GM12865 (cell line): ENCODE measurements at regions not wholly inside any gene's neighbourhood (a gene's known extent, or its start where the extent isn't known, plus 50 kb on each side); places are given as distances from the start of the nearest gene placed in this dataset.

ENCODE experiments used
- DNase-seq: peaks from one replicate; pipeline ENCODE4 v3.0.0; 2010; ENCODE audit warnings: low read depth
- H3K4me3 ChIP-seq: 2 replicates; pipeline ENCODE4 v1.5.1; 2011; ENCODE audit warnings: mild to moderate bottlenecking, low read depth, low read length, control low read depth
- TF ChIP-seq, protein P1 (sequence below): IDR thresholded peaks from 2 replicates; pipeline ENCODE4 v1.5.1; 2011; ENCODE audit warnings: low read length, control low read depth, low read depth, inconsistent platforms; ENCODE audit not compliant: insufficient read depth; ENCODE audit errors: missing control alignments

DNA sequence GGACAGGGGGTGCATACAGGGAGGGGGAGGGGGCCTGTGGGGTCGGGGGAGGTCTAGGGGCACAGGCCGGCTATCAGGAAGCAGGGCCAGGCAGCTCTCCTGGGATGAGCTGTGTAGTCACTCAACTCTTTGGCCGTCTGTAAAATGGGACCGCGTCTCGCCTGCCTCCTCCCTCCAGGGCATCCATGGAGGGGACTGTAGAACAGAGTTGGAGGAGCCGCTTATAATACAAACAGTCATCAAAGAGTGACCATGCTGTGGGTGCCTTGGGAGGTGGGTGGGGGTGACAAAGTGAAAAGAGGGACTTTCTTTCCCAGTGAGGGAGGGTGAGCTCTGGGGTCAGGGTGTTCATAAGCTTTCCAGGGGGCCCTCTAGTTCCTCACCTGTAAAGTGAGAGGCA, 169.6 kb upstream of the HAAO start:
- TF ChIP-seq, protein P1, sequence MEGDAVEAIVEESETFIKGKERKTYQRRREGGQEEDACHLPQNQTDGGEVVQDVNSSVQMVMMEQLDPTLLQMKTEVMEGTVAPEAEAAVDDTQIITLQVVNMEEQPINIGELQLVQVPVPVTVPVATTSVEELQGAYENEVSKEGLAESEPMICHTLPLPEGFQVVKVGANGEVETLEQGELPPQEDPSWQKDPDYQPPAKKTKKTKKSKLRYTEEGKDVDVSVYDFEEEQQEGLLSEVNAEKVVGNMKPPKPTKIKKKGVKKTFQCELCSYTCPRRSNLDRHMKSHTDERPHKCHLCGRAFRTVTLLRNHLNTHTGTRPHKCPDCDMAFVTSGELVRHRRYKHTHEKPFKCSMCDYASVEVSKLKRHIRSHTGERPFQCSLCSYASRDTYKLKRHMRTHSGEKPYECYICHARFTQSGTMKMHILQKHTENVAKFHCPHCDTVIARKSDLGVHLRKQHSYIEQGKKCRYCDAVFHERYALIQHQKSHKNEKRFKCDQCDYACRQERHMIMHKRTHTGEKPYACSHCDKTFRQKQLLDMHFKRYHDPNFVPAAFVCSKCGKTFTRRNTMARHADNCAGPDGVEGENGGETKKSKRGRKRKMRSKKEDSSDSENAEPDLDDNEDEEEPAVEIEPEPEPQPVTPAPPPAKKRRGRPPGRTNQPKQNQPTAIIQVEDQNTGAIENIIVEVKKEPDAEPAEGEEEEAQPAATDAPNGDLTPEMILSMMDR: no peak

DNA sequence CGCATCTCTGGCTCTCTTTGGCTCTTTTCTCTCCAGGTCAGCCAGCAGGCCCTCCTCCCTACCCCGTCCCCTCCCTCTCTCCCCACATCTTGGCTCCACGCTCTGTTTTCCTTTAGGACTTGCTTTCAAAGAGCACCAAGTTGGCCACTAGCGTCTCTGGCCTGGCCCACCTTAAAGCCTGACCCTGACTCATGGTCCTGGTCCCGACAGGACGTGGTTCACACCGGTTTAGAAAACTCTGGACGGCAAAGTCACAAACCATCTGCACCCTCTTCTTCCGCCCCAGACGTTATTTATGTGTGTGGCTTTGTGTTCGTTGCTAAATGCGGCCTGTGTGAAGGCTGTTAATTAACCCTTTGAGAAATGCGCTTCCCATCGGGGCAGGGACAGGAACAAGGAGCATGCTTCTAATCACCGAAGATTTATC, 169.0 kb upstream of the HAAO start:
- no peak overlapping the region for H3K4me3 ChIP-seq
- no peak for DNase-seq
- TF ChIP-seq, protein P1: no peak

More for the DNA sequence above, 169.6 kb upstream of the HAAO start:
- H3K4me3 ChIP-seq: no peak overlapping the region
- DNase-seq: no peak

- DNase-seq: no peak
- TF ChIP-seq, protein P1: no peak
Measured at GRCh38 chr2:42960842-42961180, 168.4 kb upstream of the HAAO start.

GRCh38 chr2:42960002-42960841, 167.8 kb upstream of the HAAO start:
- H3K4me3 ChIP-seq: no peak overlapping the region
- TF ChIP-seq, protein P1: no peak
- no peak for DNase-seq

More at GRCh38 chr2:42960842-42961180, 168.4 kb upstream of the HAAO start:
- no peak overlapping the region for H3K4me3 ChIP-seq

DNA sequence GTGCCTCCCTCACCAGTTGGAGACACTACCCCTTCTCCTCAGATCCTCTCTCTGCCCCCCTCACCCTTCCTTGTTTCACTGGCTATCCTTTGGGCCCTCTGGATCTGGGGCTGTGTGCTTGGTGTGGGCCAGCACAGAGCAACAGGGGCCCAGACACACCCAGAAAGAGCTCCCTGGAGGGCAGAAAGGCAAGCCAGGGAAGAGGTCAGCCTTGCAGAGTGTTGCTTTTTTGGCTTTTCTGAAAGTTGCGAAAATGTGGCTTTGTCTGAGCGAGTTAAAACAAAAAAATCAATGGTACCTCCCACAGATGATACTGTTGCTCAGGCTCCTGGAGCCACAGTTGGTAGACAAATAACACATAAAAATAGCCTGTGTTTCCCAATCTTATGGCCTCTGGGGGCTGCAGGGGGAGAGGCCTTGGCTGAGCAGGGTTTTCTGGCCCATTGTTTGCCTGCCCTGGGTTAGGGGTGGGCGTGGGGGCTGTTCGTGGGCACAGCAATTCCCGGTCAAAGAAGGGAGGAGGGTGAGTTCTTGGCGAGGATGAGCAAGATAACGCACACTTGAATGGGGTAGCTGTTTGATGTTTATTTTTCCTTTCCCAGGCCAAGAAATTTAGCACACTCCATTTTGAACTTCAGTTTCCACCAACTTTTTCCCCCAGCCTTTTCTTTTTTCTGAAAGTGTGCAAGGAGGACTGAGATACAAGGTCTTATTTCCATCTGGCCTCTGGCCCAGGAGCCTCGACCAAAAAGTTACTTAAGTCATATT, 167.0 kb upstream of the HAAO start:
- H3K4me3 ChIP-seq: no peak overlapping the region
- TF ChIP-seq, protein P1: no peak
- no peak for DNase-seq

- H3K4me3 ChIP-seq: no peak overlapping the region
- DNase-seq: no peak
- TF ChIP-seq, protein P1: no peak
Measured at GRCh38 chr2:42958741-42959233, 166.4 kb upstream of the HAAO start.
